A549 (cell line): ENCODE measurements at regions not wholly inside any gene's neighbourhood (a gene's known extent, or its start where the extent isn't known, plus 50 kb on each side); places are given as distances from the start of the nearest gene placed in this dataset.

Source experiments
- CEBPB ChIP-seq, 2 experiments: fragments of >200 bp in 1 of 2; sonication (Bioruptor Twin) in 1 of 2; formaldehyde crosslinking in 1 of 2; IDR thresholded peaks; 2 replicates each; pipeline ENCODE4 v1.6.1; 2012 to 2016
- CHD4 ChIP-seq: fragments of 200-600 bp; sonication (generic); IDR thresholded peaks from 2 replicates; pipeline ENCODE4 v1.6.1; 2016; ENCODE audit warnings: antibody characterized with exemption, mild to moderate bottlenecking, borderline replicate concordance
- CTCF ChIP-seq: fragments of >200 bp; sonication (Bioruptor Twin); formaldehyde crosslinking; IDR thresholded peaks from 3 replicates; pipeline ENCODE4 v1.5.1; 2016
- E2F6 ChIP-seq: IDR thresholded peaks from 2 replicates; pipeline ENCODE4 v1.6.1; 2012; ENCODE audit warnings: low read depth, borderline replicate concordance
- EHMT2 ChIP-seq: fragments of 200-600 bp; sonication (generic); IDR thresholded peaks from 2 replicates; pipeline ENCODE4 v1.6.1; 2016; ENCODE audit warnings: antibody characterized with exemption, low read depth, mild to moderate bottlenecking, moderate library complexity
- JUNB ChIP-seq: fragments of >200 bp; sonication (Bioruptor Twin); formaldehyde crosslinking; IDR thresholded peaks from 2 replicates; pipeline ENCODE4 v1.6.1; 2016
- KDM5A ChIP-seq: fragments of 200-600 bp; sonication (generic); IDR thresholded peaks from 2 replicates; pipeline ENCODE4 v1.6.1; 2016; ENCODE audit warnings: antibody characterized with exemption, mild to moderate bottlenecking
- MYC ChIP-seq: IDR thresholded peaks from 2 replicates; pipeline ENCODE4 v1.6.1; 2012; ENCODE audit warnings: mild to moderate bottlenecking, inconsistent platforms, low read length, improper control_type of control experiment, borderline replicate concordance
- NPAS2 ChIP-seq: fragments of 250-450 bp; sonication (Bioruptor Pico); IDR thresholded peaks from 2 replicates; pipeline ENCODE4 v1.8.0; 2022; ENCODE audit warnings: mild to moderate bottlenecking, moderate library complexity, borderline replicate concordance
- POLR2A ChIP-seq: IDR thresholded peaks from 2 replicates; pipeline ENCODE4 v1.6.1; 2012; ENCODE audit warnings: mild to moderate bottlenecking, low read length
- RARB ChIP-seq: fragments of 250-450 bp; sonication (Bioruptor Pico); IDR thresholded peaks from 2 replicates; pipeline ENCODE4 v1.8.0; 2021; ENCODE audit warnings: mild to moderate bottlenecking, moderate library complexity
- RNF2 ChIP-seq: fragments of 200-600 bp; sonication (generic); IDR thresholded peaks from 2 replicates; pipeline ENCODE4 v1.6.1; 2016; ENCODE audit warnings: low read depth, mild to moderate bottlenecking, antibody characterized with exemption, moderate library complexity, borderline replicate concordance
- ZNF302 ChIP-seq: fragments of 250-450 bp; sonication (Bioruptor Pico); IDR thresholded peaks from 2 replicates; pipeline ENCODE4 v1.9.0; 2021; ENCODE audit warnings: inconsistent platforms, mild to moderate bottlenecking, moderate library complexity

GRCh38 chr13:111621164-111621563 is 300.7 kb downstream of the TEX29 start:
- TF ChIP-seq CTCF = no peak
- no peak for TF ChIP-seq POLR2A
- no peak for TF ChIP-seq MYC
- TF ChIP-seq JUNB = no peak
- no peak for TF ChIP-seq CHD4
- TF ChIP-seq NPAS2 (CRISPR knock-in tag) = no peak
- TF ChIP-seq EHMT2 = no peak
- TF ChIP-seq CEBPB (IDR thresholded peaks at IDR 0.05) = no peak
- no peak for TF ChIP-seq RNF2
- no peak for TF ChIP-seq KDM5A
- no peak for TF ChIP-seq ZNF302 (CRISPR knock-in tag)
- no peak for TF ChIP-seq RARB (CRISPR knock-in tag)
- no peak for TF ChIP-seq E2F6
